Omental fat pad (tissue), 3 donors: ENCODE measurements at regions not wholly inside any gene's neighbourhood (a gene's known extent, or its start where the extent isn't known, plus 50 kb on each side); places are given as distances from the start of the nearest gene placed in this dataset.

ENCODE experiments used
- ATAC-seq: fragments of 150-250 bp; one replicate; pipeline ENCODE4 v1.9.1; 2016; ENCODE audit warnings: mild to moderate bottlenecking, moderate library complexity; ENCODE audit not compliant: low FRiP score
- DNase-seq: peaks from one replicate; pipeline ENCODE4 v3.0.0-alpha.2; 2019; ENCODE audit warnings: low spot score
- CTCF ChIP-seq, 3 donors: fragments of 450-650 bp; IDR thresholded peaks; one replicate each; pipeline ENCODE4 v1.5.1; 2016 to 2017; ENCODE audit warnings: antibody characterized with exemption in 3 of 3, mild to moderate bottlenecking in 3 of 3, moderate library complexity in 2 of 3

- no peak for DNase-seq
- ATAC-seq, result no peak
- TF ChIP-seq CTCF (IDR thresholded peaks at IDR 0.05), result no peak
Measured at GRCh38 chr20:50412499-50412898, 97.7 kb upstream of the PTPN1 start.

GRCh38 chr20:50413088-50413500, 97.1 kb upstream of the PTPN1 start:
- no peak for ATAC-seq
- no peak for TF ChIP-seq CTCF (IDR thresholded peaks at IDR 0.05)
- DNase-seq, result no peak

- ATAC-seq (peak; percentile 11), DNase-seq (no peak)
- TF ChIP-seq CTCF (IDR thresholded peaks at IDR 0.05), result no peak
Measured at GRCh38 chr20:50415021-50415515, 95.1 kb upstream of the PTPN1 start.

GRCh38 chr20:50415516-50416268, 94.5 kb upstream of the PTPN1 start:
- no peak for TF ChIP-seq CTCF (IDR thresholded peaks at IDR 0.05)
- ATAC-seq (peak; percentile 84), DNase-seq (peak; percentile 90)

GRCh38 chr20:50416269-50417022, 93.7 kb upstream of the PTPN1 start:
- DNase-seq (no peak), ATAC-seq (peak; percentile 57)
- no peak for TF ChIP-seq CTCF (IDR thresholded peaks at IDR 0.05)

- TF ChIP-seq CTCF (IDR thresholded peaks at IDR 0.05), result no peak
- no peak for ATAC-seq
- no peak for DNase-seq
Measured at GRCh38 chr20:50417023-50417329, 93.2 kb upstream of the PTPN1 start.
